Liver (tissue), 3 donors: ENCODE measurements at regions not wholly inside any gene's neighbourhood (a gene's known extent, or its start where the extent isn't known, plus 50 kb on each side); places are given as distances from the start of the nearest gene placed in this dataset.

Experiments used
- CTCF ChIP-seq: fragments of 150-350 bp; IDR thresholded peaks from 2 replicates; pipeline ENCODE4 v1.5.1; 2017; ENCODE audit warnings: improper control_type of control experiment, low read depth, low read length; ENCODE audit not compliant: missing input control
- GABPA ChIP-seq, 2 donors: IDR thresholded peaks in 1 of 2; conservative IDR thresholded peaks in 1 of 2; 2 replicates each; pipeline ENCODE4 v1.6.1; 2016; ENCODE audit warnings: antibody characterized with exemption in 2 of 2, mild to moderate bottlenecking in 1 of 2, moderate library complexity in 1 of 2
- YY1 ChIP-seq: IDR thresholded peaks from 2 replicates; pipeline ENCODE4 v1.6.1; 2016; ENCODE audit warnings: antibody characterized with exemption, mild to moderate bottlenecking
- ZBTB33 ChIP-seq: IDR thresholded peaks from 2 replicates; pipeline ENCODE4 v1.6.1; 2016; ENCODE audit warnings: antibody characterized with exemption
- TF ChIP-seq, protein P1 (sequence below): IDR thresholded peaks from 2 replicates; pipeline ENCODE4 v1.6.1; 2016; ENCODE audit warnings: antibody characterized with exemption
- TF ChIP-seq, protein P2 (sequence below): IDR thresholded peaks from 2 replicates; pipeline ENCODE4 v1.6.1; 2016; ENCODE audit warnings: antibody characterized with exemption, mild to moderate bottlenecking
- donor health status: healthy.
- donor health status: healthy.

GRCh38 chrX:115929480-115929879 is 241.1 kb upstream of the AGTR2 start:
- TF ChIP-seq CTCF (no peak), YY1 (no peak), GABPA (IDR thresholded peaks at IDR 0.05 in 1 of 2, conservative IDR thresholded peaks at IDR 0.05 in 1 of 2) (no peak), ZBTB33 (no peak)
- TF ChIP-seq, protein P1, sequence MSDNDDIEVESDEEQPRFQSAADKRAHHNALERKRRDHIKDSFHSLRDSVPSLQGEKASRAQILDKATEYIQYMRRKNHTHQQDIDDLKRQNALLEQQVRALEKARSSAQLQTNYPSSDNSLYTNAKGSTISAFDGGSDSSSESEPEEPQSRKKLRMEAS, result no peak
- TF ChIP-seq, protein P2, sequence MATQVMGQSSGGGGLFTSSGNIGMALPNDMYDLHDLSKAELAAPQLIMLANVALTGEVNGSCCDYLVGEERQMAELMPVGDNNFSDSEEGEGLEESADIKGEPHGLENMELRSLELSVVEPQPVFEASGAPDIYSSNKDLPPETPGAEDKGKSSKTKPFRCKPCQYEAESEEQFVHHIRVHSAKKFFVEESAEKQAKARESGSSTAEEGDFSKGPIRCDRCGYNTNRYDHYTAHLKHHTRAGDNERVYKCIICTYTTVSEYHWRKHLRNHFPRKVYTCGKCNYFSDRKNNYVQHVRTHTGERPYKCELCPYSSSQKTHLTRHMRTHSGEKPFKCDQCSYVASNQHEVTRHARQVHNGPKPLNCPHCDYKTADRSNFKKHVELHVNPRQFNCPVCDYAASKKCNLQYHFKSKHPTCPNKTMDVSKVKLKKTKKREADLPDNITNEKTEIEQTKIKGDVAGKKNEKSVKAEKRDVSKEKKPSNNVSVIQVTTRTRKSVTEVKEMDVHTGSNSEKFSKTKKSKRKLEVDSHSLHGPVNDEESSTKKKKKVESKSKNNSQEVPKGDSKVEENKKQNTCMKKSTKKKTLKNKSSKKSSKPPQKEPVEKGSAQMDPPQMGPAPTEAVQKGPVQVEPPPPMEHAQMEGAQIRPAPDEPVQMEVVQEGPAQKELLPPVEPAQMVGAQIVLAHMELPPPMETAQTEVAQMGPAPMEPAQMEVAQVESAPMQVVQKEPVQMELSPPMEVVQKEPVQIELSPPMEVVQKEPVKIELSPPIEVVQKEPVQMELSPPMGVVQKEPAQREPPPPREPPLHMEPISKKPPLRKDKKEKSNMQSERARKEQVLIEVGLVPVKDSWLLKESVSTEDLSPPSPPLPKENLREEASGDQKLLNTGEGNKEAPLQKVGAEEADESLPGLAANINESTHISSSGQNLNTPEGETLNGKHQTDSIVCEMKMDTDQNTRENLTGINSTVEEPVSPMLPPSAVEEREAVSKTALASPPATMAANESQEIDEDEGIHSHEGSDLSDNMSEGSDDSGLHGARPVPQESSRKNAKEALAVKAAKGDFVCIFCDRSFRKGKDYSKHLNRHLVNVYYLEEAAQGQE, result no peak
